ENCODE measurements at regions not wholly inside any gene's neighbourhood (a gene's known extent, or its start where the extent isn't known, plus 50 kb on each side); places are given as distances from the start of the nearest gene placed in this dataset.

DNA sequence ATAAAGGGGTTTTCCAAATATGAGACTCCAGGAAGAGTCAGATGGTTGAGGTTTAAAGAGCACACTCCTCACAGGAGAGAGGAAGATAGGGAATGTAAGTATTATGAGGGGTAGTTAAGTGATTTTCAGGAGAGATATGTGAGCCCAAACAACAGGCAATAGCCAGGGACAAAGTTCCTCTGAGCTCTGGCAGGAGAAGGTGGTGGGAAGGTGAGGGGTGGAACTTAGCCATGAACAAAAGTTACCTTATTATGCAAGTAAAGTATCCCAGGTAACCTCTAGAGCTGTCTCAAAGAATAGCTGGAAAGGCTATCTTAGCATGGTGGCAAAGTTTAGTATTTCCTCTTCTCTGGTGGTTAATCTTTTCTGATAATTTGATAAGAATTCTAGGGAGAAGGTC lies 450.5 kb upstream of the PTPRD start:
- Histone ChIP-seq H3K4me1 (no peaks in the 10 kb centered on the region), H3K27ac (no peak overlapping the region), H3K36me3 (no peaks in the 10 kb centered on the region), H3K4me3 (no peak overlapping the region), H3K9me3 (no peaks in the 10 kb centered on the region), H3K27me3 (no peaks in the 10 kb centered on the region)
- no peak for DNase-seq
- TF ChIP-seq, protein P1, sequence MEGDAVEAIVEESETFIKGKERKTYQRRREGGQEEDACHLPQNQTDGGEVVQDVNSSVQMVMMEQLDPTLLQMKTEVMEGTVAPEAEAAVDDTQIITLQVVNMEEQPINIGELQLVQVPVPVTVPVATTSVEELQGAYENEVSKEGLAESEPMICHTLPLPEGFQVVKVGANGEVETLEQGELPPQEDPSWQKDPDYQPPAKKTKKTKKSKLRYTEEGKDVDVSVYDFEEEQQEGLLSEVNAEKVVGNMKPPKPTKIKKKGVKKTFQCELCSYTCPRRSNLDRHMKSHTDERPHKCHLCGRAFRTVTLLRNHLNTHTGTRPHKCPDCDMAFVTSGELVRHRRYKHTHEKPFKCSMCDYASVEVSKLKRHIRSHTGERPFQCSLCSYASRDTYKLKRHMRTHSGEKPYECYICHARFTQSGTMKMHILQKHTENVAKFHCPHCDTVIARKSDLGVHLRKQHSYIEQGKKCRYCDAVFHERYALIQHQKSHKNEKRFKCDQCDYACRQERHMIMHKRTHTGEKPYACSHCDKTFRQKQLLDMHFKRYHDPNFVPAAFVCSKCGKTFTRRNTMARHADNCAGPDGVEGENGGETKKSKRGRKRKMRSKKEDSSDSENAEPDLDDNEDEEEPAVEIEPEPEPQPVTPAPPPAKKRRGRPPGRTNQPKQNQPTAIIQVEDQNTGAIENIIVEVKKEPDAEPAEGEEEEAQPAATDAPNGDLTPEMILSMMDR (IDR thresholded peaks at IDR 0.05), result no peak
- no peak for TF ChIP-seq POLR2A (IDR thresholded peaks at IDR 0.05)

DNA sequence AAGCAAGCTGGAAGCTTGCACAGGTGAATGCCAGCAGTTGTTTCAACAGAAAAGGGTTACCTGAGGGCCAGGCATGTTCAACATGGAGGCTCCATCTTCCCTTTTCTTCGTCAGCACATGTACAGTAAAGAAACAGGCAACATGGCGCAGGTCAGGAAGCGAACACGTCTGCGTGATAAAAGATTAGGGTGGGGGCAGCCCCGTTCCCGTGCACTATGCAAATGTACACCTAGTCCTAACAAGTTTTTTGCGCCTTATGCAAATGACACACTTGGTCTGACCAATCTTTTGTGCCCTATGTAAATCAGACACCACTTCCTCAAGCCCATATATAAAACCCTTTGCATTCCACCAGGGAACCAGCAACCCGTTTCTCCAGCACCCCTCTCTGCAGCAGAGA lies 452.1 kb upstream of the PTPRD start:
- no peak overlapping the region for H3K27ac ChIP-seq
- no peaks in the 10 kb centered on the region for H3K27me3 ChIP-seq
- H3K4me3 ChIP-seq, result no peak overlapping the region
- no peaks in the 10 kb centered on the region for H3K36me3 ChIP-seq
- H3K4me1 ChIP-seq, result no peaks in the 10 kb centered on the region
- TF ChIP-seq POLR2A (IDR thresholded peaks at IDR 0.05), result no peak
- TF ChIP-seq, protein P1 (IDR thresholded peaks at IDR 0.05), result no peak
- DNase-seq, result no peak
- no peaks in the 10 kb centered on the region for H3K9me3 ChIP-seq

DNA sequence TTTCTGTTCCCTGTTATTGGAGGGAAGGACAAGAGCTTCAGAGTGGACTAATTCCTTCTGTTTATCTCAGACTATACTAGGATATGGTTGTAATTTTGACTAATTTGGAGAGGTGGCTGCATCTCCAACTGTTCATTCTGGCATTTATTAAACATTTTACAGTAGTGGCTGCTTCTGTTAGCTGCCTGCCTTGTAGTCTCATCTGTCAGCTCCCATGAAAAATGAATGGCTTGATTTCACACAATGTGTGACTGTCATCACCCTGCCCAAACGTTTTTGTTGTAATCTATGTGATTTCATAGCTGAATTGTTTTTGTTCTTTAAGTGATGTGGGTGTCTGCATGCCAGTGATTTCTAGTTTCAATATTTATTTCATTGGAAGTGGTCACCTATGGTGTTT lies 459.4 kb upstream of the PTPRD start:
- Histone ChIP-seq H3K36me3 (no peaks in the 10 kb centered on the region), H3K4me3 (no peak overlapping the region), H3K4me1 (no peaks in the 10 kb centered on the region), H3K27ac (no peak overlapping the region), H3K9me3 (no peaks in the 10 kb centered on the region), H3K27me3 (no peaks in the 10 kb centered on the region)
- TF ChIP-seq, protein P1 (IDR thresholded peaks at IDR 0.05), result no peak
- TF ChIP-seq POLR2A (IDR thresholded peaks at IDR 0.05), result no peak
- DNase-seq, result no peak

DNA sequence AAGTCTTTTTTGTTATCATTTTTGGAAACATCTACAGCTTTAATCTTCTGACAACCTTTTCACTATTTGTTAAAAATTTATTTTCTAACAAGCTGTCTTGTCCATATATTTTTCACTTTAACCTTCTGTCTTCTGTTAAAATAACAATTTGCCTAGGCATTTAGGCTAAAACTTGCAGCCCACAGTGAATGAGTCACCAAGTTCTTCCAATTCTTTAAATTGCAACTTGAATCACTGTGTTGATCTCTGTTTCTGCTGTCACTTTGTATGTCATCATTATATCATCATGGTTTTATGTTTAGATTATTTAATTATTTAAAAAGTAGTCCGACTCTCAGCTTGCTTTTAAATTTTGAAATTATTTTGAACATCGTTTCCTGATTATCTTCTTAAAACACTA lies 473.8 kb upstream of the PTPRD start:
- DNase-seq, result no peak
- no peaks in the 10 kb centered on the region for H3K9me3 ChIP-seq
- H3K4me1 ChIP-seq, result no peaks in the 10 kb centered on the region
- H3K36me3 ChIP-seq, result no peaks in the 10 kb centered on the region
- no peak overlapping the region for H3K4me3 ChIP-seq
- H3K27me3 ChIP-seq, result no peaks in the 10 kb centered on the region
- H3K27ac ChIP-seq, result no peak overlapping the region
- TF ChIP-seq, protein P1 (IDR thresholded peaks at IDR 0.05), result no peak
- no peak for TF ChIP-seq POLR2A (IDR thresholded peaks at IDR 0.05)

DNA sequence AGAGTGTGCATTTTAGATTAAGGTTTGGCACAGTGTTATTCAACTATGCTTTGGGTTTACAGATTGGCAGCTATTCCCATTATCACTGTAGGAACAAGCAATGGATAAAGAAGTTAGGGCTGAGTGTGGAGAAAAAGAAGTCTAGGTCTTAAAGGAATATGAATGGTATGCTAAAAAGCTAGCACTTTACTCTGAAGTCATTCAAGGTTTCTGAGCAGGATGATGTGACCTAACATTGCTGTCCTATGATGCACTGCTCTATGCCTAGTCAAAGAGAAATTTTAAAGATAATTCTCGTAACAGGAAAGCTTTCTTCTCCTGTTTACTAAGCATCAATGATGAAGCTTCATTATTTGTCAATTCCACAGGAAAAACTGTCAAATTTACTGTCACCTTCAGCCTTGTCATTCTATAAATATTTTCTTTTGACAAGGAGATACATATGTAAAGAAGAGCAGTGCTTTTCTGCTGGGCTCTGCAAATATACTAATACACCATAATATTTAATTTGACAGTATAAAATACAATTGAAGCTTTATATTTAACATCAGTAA lies 476.1 kb upstream of the PTPRD start:
- no peaks in the 10 kb centered on the region for H3K4me1 ChIP-seq
- no peaks in the 10 kb centered on the region for H3K27me3 ChIP-seq
- DNase-seq, result no peak
- no peak overlapping the region for H3K4me3 ChIP-seq
- TF ChIP-seq POLR2A (IDR thresholded peaks at IDR 0.05), result no peak
- TF ChIP-seq, protein P1 (IDR thresholded peaks at IDR 0.05), result no peak
- H3K9me3 ChIP-seq, result no peaks in the 10 kb centered on the region
- no peak overlapping the region for H3K27ac ChIP-seq
- no peaks in the 10 kb centered on the region for H3K36me3 ChIP-seq

DNA sequence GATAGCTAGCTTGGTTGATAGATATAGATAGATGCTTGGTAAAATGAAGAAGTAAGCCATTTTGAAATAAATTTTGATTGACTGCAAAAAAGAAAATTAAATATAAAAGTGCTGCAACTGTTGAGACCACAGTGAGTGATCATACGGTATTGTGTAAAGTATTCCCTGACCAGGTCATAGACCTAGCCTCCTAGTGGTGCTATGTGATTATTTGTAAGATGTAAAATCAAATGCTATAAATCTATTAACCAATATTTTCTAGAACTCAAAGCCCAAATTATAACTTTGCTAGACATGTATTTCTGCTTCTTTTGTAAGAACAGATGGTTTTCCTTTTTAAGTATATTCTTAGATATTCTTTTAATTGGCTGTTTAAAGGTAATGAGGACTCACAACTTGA lies 480.2 kb upstream of the PTPRD start:
- H3K27ac ChIP-seq, result no peak overlapping the region
- no peaks in the 10 kb centered on the region for H3K27me3 ChIP-seq
- DNase-seq, result no peak
- no peaks in the 10 kb centered on the region for H3K4me1 ChIP-seq
- TF ChIP-seq POLR2A (IDR thresholded peaks at IDR 0.05), result no peak
- TF ChIP-seq, protein P1 (IDR thresholded peaks at IDR 0.05), result no peak
- H3K36me3 ChIP-seq, result no peaks in the 10 kb centered on the region
- no peak overlapping the region for H3K4me3 ChIP-seq
- no peaks in the 10 kb centered on the region for H3K9me3 ChIP-seq
